IPS DF 4.7 (cell line): ENCODE measurements at regions not wholly inside any gene's neighbourhood (a gene's known extent, or its start where the extent isn't known, plus 50 kb on each side); places are given as distances from the start of the nearest gene placed in this dataset.

Experiments used
- DNase-seq: peaks from one replicate; pipeline ENCODE4 v3.0.0-alpha.2; 2013; ENCODE audit warnings: low spot score; ENCODE audit errors: extremely low read depth

- DNase-seq, result no peak
These were observed 135.4 kb upstream of the RGMB start for GRCh38 chr5:98638111-98638510.

DNA sequence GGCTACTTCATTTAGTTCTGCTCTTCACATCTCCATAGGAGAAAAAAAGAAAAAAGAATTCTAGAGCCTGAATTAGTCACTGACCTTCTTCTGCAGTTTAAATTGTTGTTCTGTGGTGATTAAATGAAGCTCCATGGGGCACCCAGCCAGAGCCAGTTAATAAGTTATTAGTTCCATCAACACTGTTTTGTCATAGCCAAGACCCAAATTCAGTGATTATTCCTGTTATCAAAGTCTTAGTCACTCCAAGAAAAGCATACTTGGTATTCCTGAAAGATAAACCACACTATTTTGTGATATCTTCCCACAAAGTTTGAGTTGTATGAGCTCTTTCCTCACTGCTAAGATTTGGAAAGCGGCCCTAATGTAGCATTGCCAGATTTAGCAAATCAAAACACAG, 134.8 kb upstream of the RGMB start:
- DNase-seq, result no peak

GRCh38 chr5:98639274-98639673, 134.2 kb upstream of the RGMB start:
- no peak for DNase-seq

GRCh38 chr5:98641671-98642070, 131.8 kb upstream of the RGMB start:
- DNase-seq, result no peak

DNA sequence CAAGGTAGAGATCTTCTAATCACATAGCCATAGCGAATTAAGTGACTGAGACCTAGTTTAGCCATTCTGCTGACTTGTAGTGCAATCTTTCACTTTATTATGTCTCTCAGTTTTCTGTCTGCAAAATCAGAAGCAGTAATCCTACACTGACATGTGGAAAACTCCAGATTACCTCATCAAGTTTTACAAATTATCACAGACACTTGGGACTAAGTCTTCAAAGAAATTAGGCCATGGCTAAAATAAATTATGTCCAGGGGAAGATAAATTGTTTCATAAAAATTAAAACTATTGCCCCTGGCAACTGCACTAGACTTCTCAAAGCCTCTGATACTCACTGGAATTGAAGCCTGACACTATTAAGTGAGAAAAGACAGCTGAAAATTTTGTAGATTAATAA, 129.9 kb upstream of the RGMB start:
- DNase-seq, result no peak

- no peak for DNase-seq
These were observed 121.7 kb upstream of the RGMB start for GRCh38 chr5:98651715-98652114.

GRCh38 chr5:98656125-98656795, 117.2 kb upstream of the RGMB start:
- no peak for DNase-seq

- DNase-seq, result no peak
These were observed 116.7 kb upstream of the RGMB start for GRCh38 chr5:98656796-98657195.

DNA sequence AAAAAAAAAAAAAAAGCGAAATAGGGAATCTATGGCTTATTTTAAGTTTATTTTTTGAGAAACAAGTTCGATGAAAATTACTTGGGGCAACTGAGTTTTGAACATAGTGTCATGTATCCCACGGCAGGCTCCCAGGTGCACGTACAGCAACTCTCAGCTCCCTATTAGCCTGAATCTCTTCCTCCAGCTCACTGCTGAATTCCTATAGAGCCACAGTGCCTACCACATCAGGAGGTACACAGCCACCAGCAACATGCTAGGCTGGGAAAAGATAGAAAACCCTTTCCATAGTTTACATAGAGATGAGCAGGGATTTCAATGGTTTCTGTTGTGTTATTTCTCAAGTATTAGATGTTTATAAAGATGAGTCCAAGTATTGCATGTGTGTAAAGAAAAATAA, 115.9 kb upstream of the RGMB start:
- DNase-seq, result no peak

DNA sequence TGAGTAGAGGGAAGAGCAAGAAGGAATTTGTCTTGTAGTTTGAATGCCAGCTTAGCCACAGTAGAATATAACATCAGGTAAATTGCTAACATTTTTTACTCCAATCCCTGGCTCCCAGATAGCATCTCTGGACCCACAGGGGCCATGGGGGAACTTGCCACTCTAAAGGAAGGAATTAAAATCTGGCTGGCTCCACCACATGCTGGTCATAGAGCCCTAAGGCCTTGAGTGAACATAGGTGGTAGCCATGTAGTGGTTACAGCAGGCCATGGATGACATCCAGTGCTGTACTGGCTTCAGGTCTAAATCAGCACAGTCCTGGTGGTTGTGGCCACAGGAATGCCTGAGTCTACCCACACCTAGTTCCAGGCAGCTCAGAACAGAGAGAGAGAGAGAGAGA, 109.9 kb upstream of the RGMB start:
- no peak for DNase-seq

- no peak for DNase-seq
These were observed 108.7 kb upstream of the RGMB start for GRCh38 chr5:98664736-98665135.

DNA sequence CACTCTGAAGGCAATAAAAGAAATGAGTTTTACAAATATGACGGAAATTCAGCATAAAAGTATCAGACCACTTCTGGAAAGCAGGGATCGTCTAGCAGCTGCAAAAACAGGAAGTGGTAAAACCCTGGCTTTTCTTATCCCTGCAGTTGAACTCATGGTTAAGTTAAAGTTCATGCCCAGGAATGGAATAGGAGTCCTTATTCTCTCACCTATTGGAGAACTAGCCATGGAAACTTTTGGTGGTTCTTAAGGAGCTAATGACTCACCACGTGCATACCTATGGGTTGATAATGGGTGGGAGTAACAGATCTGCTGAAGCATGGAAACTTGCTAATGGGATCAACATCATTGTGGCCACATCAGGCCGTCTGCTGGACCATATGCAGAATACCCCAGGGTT, 93.5 kb upstream of the RGMB start:
- DNase-seq, result no peak

DNA sequence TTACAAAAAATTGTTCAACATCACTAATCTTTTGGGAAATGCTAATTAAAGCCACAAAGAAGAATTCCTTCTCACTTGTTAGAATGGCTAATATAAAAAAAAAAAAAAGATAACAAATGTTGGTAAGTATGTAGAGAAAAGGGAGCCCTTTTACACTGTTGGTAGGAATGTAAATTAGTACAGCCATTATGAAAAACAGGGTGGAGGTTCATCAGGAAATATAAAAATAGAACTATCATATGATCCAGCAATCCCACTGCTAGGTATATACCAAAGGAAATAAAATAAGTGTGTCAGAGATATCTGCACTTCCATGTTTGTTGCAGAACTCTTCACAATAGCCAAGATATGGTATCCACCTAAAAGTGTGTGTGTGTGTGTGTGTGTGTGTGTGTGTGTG, 83.5 kb upstream of the RGMB start:
- DNase-seq, result no peak

GRCh38 chr5:98694902-98695301, 78.6 kb upstream of the RGMB start:
- no peak for DNase-seq

GRCh38 chr5:98698359-98698758, 75.1 kb upstream of the RGMB start:
- DNase-seq, result no peak

GRCh38 chr5:98700730-98701129, 72.7 kb upstream of the RGMB start:
- DNase-seq, result no peak

DNA sequence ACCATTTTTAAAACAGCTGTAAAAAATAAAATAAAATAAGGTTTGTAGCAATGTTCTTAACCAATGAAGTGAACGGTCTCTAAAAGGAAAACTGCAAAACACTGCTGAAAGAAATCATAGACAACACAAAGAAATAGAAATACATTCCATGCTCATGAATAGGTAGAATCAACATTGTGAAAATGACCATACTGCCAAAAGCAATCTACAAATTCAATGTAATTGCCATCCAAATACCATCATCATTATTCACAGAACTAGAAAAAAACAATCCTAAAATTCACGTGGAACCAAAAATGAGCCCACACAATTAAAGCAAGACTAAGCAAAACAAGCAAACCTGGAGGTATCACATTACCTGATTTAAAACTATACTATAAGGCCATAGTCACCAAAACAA, 67.6 kb upstream of the RGMB start:
- no peak for DNase-seq

- DNase-seq, result no peak
These were observed 63.8 kb upstream of the RGMB start for GRCh38 chr5:98709681-98710080.

DNA sequence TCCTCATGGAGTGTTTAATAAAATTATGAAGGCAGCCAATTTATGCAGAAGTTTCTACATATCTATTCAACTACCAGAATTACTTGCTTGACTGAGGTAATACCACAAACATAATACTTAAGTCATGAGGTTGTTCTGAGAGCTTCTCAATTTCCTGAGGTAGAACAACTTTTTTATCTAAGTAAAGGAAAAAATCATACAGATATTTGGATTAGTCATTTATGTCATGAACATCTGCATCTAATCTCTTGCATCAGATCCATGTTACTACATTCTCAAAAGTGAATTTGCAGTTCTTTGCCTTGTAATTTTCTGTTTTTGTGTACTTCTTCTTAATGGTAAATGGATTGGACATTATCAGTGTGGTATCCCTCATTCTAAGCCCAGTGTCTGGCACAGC, 60.4 kb upstream of the RGMB start:
- DNase-seq, result no peak

- DNase-seq, result no peak
These were observed 59.6 kb upstream of the RGMB start for GRCh38 chr5:98713856-98714255.

- no peak for DNase-seq
These were observed 58.7 kb upstream of the RGMB start for GRCh38 chr5:98714710-98715288.

DNA sequence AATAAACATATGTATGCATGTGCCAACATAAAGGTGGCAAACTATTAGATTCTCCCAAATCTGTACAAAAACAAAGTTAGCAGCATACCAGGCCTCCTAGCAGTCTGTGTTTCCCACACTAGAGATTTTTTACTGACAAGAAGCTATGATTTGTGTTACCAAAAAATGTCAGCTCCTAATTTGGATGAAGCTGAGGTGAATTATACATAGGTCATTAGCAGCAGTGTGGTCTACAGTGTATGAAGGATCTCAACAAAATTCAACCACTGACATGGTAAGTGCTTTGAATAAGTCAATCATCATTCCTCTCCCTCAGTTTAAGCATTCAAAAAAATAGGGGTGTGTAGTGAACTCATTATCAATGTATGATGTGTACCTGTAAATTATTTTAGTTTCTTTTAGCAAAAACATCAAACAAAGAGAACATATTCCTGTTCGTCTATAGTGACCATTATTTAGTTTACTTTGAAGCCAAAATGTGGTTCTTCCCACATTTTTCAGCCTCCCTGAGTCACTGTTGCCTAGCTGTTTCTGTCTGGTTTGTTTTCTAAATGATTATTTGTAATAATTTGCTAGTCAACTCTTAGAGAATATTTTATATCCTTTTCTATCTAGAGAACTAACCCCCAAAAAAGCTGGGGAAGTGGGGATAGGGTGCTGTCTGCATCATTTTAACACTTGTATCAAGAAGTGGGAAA, 52.1 kb upstream of the RGMB start:
- no peak for DNase-seq

- no peak for DNase-seq
These were observed 51.3 kb upstream of the RGMB start for GRCh38 chr5:98722188-98722587.
